Esophagus muscularis mucosa (tissue), 4 donors: ENCODE measurements at regions not wholly inside any gene's neighbourhood (a gene's known extent, or its start where the extent isn't known, plus 50 kb on each side); places are given as distances from the start of the nearest gene placed in this dataset.

ENCODE experiments used
- CTCF ChIP-seq, 3 experiments: fragments of 200-600 bp in 2 of 3; fragments of 450-650 bp in 1 of 3; sonication (generic) in 2 of 3; IDR thresholded peaks; one replicate each; pipeline ENCODE4 v1.5.1; 2017 to 2019; ENCODE audit warnings: antibody characterized with exemption in 3 of 3, mild to moderate bottlenecking in 2 of 3, moderate library complexity in 1 of 3
- EP300 ChIP-seq: sonication (generic); formaldehyde crosslinking; IDR thresholded peaks from one replicate; pipeline ENCODE4 v1.6.1; 2017; ENCODE audit warnings: antibody characterized with exemption
- POLR2A ChIP-seq: fragments of 450-650 bp; IDR thresholded peaks from one replicate; pipeline ENCODE4 v1.6.1; 2017; ENCODE audit warnings: antibody characterized with exemption, moderate library complexity, mild to moderate bottlenecking, low read depth
- POLR2AphosphoS5 ChIP-seq, 2 donors: sonication (generic); formaldehyde crosslinking; IDR thresholded peaks; one replicate each; pipeline ENCODE4 v1.6.1; 2017; ENCODE audit warnings: antibody characterized with exemption in 2 of 2

GRCh38 chr3:117120014-117120413 lies 410.4 kb downstream of the TUSC7 start:
- TF ChIP-seq CTCF (IDR thresholded peaks at IDR 0.05) (no peak), POLR2A (no peak), EP300 (no peak), POLR2AphosphoS5 (IDR thresholded peaks at IDR 0.05) (no peak)
